Progenitor cell of endocrine pancreas (in vitro differentiated cells): ENCODE measurements at regions not wholly inside any gene's neighbourhood (a gene's known extent, or its start where the extent isn't known, plus 50 kb on each side); places are given as distances from the start of the nearest gene placed in this dataset.

Experiments used
- DNase-seq: peaks from one replicate; pipeline ENCODE4 v3.0.0; 2021; ENCODE audit warnings: low spot score; ENCODE audit not compliant: unreplicated experiment
- H3K27ac Mint-ChIP-seq: 2 replicates; pipeline ENCODE4 v1.8.0; 2021; ENCODE audit warnings: mild to moderate bottlenecking, moderate library complexity, mixed read lengths
- H3K27me3 Mint-ChIP-seq: 2 replicates; pipeline ENCODE4 v1.8.0; 2021; ENCODE audit warnings: mixed read lengths
- H3K36me3 Mint-ChIP-seq: 2 replicates; pipeline ENCODE4 v1.8.0; 2022; ENCODE audit warnings: mixed read lengths; ENCODE audit not compliant: insufficient read depth
- H3K4me1 Mint-ChIP-seq: 2 replicates; pipeline ENCODE4 v1.8.0; 2021; ENCODE audit warnings: low read depth, mixed read lengths
- H3K4me3 Mint-ChIP-seq: 2 replicates; pipeline ENCODE4 v1.8.0; 2021; ENCODE audit warnings: low read depth, mild to moderate bottlenecking, moderate library complexity, mixed read lengths
- H3K9me3 Mint-ChIP-seq: 2 replicates; pipeline ENCODE4 v1.8.0; 2021; ENCODE audit warnings: low read depth, mixed read lengths
- CTCF ChIP-seq: fragments of 200-600 bp; sonication (generic); IDR thresholded peaks from one replicate; pipeline ENCODE4 v1.5.0; 2021; ENCODE audit warnings: antibody characterized with exemption, mild to moderate bottlenecking; ENCODE audit not compliant: unreplicated experiment

GRCh38 chr5:87769157-87769556 is 356.4 kb upstream of the CCNH start:
- Mint-ChIP-seq H3K9me3 (no peaks in the 10 kb centered on the region), H3K36me3 (no peaks in the 10 kb centered on the region), H3K27ac (no peak overlapping the region), H3K27me3 (peaks cover 14% of the 10 kb centered on the region), H3K4me1 (no peaks in the 10 kb centered on the region), H3K4me3 (no peak overlapping the region)
- no peak for DNase-seq
- no peak for TF ChIP-seq CTCF

- Mint-ChIP-seq H3K9me3 (no peaks in the 10 kb centered on the region), H3K36me3 (no peaks in the 10 kb centered on the region), H3K27me3 (peaks cover 13% of the 10 kb centered on the region), H3K4me1 (no peaks in the 10 kb centered on the region), H3K4me3 (no peak overlapping the region), H3K27ac (no peak overlapping the region)
- no peak for DNase-seq
- no peak for TF ChIP-seq CTCF
Observed at GRCh38 chr5:87768190-87768589, 355.5 kb upstream of the CCNH start.

GRCh38 chr5:87765009-87765408 is 352.3 kb upstream of the CCNH start:
- H3K4me1 Mint-ChIP-seq: no peaks in the 10 kb centered on the region
- no peak for DNase-seq
- no peaks in the 10 kb centered on the region for H3K36me3 Mint-ChIP-seq
- H3K27ac Mint-ChIP-seq: no peak overlapping the region
- H3K27me3 Mint-ChIP-seq: peaks cover 7% of the 10 kb centered on the region
- H3K9me3 Mint-ChIP-seq: no peaks in the 10 kb centered on the region
- no peak overlapping the region for H3K4me3 Mint-ChIP-seq
- no peak for TF ChIP-seq CTCF

GRCh38 chr5:87762631-87763030 is 349.9 kb upstream of the CCNH start:
- H3K4me3 Mint-ChIP-seq: no peak overlapping the region
- no peak overlapping the region for H3K27ac Mint-ChIP-seq
- H3K27me3 Mint-ChIP-seq: peaks cover 3% of the 10 kb centered on the region
- no peaks in the 10 kb centered on the region for H3K9me3 Mint-ChIP-seq
- no peak for DNase-seq
- TF ChIP-seq CTCF: no peak
- no peaks in the 10 kb centered on the region for H3K4me1 Mint-ChIP-seq
- no peaks in the 10 kb centered on the region for H3K36me3 Mint-ChIP-seq

- H3K9me3 Mint-ChIP-seq: no peaks in the 10 kb centered on the region
- H3K27ac Mint-ChIP-seq: no peak overlapping the region
- H3K27me3 Mint-ChIP-seq: peaks cover 15% of the 10 kb centered on the region
- H3K36me3 Mint-ChIP-seq: no peaks in the 10 kb centered on the region
- TF ChIP-seq CTCF: no peak
- H3K4me3 Mint-ChIP-seq: no peak overlapping the region
- no peak for DNase-seq
- no peaks in the 10 kb centered on the region for H3K4me1 Mint-ChIP-seq
Observed at GRCh38 chr5:87756951-87757350, 344.2 kb upstream of the CCNH start.
